NOMO-1 treated with DMSO at 0.1 percent for 48 hours (cell line): ENCODE measurements at regions not wholly inside any gene's neighbourhood (a gene's known extent, or its start where the extent isn't known, plus 50 kb on each side); places are given as distances from the start of the nearest gene placed in this dataset.

Experiments used
- DNase-seq: peaks from one replicate; lab custom pipeline; 2025; ENCODE audit not compliant: unreplicated experiment; lab: John Stamatoyannopoulos, UW

DNA sequence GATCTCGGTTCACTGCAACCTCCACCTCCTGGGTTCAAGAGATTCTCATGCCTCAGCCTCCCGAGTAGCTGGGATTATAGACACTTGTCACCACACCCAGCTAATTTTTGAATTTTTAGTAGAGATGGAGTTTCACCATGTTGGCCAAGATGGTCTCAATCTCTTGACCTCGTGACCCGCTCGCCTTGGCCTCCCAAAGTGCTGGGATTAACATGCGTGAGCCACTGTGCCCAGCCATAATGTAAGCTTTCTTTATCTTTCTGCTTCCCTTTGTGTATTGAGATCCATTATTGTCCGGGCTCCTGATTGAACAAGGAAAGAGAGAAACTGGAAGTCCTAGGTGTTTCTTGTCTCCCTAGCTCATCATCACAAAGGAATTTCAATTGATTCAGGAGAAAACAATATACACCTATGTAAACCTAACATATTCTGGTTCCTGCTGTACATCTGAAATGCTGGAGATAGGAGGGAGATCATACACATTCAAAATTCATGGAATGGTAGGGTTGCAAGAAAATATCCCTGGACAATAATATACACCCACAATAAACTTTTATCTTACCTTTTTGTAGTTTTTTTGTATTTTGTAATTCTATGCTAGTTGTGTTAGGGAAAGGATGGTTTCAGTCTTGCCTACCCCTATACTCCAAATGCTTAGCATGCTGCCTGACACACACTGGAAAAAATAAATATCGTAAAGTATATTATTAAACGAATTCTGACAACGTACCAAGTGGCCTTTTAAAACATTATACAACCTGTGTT lies 194.4 kb upstream of the HS3ST1 start:
- DNase-seq: no peak

DNA sequence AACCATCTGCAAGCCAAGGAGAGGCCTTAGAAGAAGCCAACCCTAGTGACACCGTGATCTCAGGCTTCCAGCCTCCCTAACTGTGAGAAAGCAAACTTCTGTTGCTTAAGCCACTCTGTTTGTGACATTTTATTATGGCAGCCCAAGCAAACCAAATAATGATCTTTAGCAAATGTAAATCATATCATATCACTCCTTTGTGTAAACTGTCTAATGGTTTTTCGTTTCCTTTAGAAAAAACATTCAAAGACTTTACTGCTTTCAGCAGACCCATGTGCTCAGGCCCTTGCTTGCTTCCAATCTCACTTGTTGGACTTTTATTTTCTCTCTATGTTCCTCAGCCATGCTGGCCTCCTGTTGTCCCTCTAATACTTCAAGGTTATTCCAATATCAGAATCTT lies 192.2 kb upstream of the HS3ST1 start:
- DNase-seq: no peak

DNA sequence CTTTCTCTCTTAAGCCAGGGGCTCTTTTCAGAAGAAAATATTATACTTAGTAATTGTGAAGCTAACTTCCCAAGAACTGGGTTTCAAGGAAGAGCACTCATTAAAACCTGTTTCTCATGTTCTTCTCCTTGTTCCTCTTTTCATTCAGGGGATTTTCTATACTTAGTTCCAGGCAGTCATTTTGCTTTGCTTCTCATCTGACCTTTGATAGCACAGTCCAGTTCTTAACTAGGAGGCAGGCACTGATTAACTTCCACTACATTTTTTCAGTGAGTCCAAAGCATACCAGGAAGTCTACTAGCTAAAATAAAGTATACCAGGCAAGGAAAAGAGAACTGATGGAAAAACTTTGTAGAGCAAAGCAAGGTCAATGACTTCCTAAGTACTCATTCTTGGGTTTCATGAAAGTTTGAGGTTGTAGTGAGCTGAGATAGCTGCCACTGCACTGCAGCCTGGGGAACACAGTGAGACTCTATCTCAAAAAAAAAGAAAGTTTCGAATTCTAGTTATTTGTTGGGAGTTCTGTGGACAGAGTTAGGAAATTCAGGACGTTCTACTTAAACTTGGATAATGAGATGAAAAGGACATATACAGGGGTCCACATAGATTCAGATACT lies 190.1 kb upstream of the HS3ST1 start:
- DNase-seq: no peak

DNA sequence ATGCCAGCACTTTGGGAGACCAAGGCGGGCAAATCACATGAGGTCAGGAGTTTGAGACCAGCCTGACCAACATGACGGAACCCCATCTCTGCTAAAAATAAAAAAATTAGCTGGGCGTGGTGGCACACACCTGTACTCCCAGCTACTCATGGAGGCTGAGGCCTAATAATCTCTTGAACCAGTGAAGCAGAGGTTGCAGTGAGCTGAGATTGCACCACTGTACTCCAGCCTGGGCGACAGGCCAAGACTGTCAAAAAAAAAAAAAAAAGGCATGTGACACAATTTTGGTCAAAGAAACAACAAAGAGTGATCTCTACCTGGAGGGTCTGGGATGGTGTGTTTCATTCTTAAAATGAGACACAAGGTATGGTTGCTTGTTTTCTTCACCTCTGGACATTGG lies 188.2 kb upstream of the HS3ST1 start:
- DNase-seq: no peak

DNA sequence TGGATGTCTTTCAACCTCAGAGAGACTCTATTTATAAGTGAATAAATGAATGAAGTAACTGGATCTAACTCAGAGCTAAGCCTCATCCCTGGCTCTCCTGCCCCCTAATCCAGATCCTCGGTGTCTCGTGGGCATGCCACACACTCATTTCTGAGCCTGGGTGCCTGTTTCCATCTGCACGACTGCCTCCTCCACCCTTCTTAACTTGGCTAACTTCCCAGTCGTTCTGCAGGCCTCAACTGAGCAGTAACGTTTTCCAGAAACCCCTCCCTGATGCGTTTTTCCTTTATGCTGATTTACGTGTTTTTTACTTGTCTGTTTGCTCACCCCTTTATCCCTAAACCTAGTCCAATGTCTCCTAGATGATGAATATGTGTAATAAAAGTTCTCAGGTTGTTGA lies 186.9 kb upstream of the HS3ST1 start:
- no peak for DNase-seq

DNA sequence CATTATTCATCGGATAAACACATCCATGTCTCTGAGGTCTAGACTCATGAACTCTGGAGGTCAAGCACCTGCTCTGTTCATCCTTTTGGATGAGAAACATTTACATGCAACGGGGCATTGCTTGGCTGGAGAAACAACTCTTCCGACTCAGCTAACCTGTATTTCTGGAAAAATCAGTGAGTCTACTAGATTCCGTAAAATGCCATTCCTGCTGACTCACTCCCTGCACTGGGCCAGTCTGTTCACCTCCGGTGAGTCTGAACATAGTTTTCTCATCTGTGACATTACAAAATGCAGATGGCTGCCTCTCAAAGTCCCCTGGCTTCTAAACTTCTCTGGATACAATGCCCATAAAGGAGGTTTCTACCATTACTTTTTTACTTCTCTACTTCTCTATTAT lies 185.7 kb upstream of the HS3ST1 start:
- no peak for DNase-seq

DNA sequence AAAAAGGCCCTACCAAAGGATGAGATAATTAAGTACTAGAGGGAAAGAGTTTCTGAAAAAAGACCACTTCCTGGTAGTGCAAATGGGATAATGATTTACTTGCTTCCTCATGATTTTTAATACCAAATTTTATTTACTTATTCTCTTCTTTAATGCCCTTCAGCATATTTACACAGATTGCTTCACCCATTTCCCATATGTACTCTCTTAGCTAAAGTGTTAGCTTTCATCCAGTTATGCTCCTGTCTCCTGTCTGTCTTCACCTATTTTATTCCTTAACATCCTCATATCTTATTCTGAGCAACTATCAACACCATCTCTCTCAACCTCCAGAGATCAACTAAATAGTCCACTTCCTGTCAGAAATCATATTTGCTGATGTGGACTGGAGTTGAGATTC lies 183.2 kb upstream of the HS3ST1 start:
- DNase-seq: no peak

DNA sequence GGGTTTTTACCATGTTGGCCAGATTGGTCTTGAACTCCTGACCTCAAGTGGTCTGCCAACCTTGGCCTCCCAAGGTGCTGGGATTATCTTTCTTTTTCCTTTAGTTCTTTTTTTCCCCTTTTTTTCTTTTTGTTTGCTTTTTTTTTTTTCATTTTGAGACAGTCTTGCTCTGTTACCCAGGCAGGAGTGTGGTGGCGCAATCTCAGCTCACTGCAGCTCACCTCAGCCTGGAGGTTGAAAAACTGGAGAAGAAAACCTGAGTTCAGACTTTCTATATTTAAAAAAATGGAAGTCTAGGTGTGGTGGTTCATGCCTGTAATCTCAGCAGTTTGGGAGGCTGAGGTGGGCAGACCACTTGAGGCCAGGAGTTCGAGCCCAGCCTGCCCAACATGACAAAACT lies 181.1 kb upstream of the HS3ST1 start:
- DNase-seq: no peak

DNA sequence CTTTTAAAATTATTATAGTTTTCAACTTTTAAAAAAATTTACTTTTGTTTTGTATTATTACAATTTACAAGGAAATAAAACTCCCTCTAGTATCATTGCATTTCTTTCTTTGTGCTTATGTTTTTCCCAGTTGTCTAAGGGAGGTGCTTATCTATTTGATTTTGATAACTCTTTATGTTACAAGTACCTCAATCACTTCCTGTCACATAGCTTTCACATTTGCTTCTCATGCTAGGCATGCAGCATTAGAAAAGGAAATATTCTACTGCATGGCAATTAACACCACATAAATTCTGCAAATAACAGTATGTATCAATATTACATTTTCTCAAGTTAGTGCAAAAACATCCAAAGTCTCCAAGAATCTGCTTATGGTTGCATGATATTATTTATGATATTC lies 180.3 kb upstream of the HS3ST1 start:
- DNase-seq: no peak

DNA sequence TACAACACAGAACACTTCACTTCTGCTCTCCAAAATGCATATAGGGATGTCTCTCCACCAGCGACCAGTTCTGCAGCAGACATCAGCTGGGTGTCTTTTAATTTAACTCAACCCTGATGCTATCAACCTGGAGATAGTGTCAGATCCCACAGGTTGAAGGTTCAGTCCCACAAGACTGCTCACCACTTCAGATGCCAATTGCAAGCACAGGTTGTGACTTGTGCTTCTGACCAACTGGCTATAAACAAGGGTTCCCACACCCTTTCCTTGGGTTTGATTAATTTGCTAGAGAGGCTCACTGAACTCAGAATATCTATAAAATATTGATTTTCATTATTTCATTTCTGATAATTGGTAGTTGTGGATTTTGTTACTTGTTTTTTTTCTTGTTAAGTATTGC lies 177.4 kb upstream of the HS3ST1 start:
- DNase-seq: no peak

DNA sequence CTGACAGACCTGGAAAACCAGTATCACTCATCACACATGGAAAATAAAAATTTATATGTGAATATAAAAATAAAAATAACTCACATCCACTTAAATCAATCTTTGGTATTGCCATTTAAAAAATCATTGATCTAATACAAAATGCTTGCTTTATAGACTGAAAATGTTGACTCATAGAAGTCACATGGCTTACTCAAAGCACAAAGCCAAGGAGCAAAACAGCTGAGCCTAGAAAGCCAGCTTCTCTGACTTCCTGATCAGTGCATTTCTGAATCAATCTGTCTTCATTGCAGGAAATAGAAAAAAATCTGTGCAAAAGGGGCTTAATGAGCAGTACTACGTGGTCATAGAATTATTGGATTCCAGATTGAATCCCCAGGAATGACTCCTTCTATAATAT lies 176.9 kb upstream of the HS3ST1 start:
- no peak for DNase-seq

DNA sequence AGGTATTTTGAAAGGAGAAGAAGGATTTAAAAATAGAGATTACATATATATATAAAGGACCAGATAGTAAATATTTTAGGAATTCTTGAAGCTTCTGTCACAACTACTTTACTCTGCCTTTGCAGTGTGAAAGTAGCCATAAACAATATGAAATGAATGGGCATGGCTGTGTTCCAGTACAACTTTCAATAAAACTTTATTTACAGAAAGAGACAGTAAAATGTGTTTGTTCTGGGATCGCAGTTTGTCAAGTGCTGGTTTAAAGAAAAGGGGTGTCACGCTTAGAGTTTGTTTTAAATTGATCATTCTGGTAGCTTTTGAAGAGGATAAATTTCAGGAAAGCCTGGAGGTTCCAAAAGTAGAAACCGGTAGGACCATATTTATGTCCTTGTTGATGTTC lies 176.1 kb upstream of the HS3ST1 start:
- no peak for DNase-seq

DNA sequence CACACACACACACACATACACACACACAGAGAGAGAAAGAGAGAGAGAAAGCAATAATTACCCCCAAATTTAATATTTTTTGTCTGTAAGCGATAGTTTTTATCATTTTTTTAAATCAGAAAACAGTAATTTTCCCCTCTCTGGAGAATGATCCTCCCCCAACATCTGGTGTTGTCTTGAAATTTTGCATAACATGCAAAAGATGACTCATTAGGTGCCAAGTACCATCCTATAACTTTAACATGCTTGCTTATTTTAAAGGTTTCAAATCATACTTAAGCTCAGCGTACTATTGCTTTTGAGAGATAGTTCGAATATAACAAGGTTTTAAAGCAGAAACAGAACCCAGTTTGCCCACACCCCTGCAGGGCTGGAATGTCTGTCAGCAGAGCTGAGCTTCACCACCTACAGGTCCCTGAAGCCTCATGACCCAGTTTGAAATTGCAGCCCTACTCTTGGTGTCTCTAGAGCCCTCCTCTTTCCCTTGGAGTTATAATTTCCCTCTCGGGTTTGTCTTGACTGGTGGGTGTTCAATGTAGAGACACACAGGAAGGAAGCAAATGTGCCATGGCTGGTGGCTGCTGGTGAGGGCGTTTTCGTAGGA lies 175.0 kb upstream of the HS3ST1 start:
- no peak for DNase-seq

DNA sequence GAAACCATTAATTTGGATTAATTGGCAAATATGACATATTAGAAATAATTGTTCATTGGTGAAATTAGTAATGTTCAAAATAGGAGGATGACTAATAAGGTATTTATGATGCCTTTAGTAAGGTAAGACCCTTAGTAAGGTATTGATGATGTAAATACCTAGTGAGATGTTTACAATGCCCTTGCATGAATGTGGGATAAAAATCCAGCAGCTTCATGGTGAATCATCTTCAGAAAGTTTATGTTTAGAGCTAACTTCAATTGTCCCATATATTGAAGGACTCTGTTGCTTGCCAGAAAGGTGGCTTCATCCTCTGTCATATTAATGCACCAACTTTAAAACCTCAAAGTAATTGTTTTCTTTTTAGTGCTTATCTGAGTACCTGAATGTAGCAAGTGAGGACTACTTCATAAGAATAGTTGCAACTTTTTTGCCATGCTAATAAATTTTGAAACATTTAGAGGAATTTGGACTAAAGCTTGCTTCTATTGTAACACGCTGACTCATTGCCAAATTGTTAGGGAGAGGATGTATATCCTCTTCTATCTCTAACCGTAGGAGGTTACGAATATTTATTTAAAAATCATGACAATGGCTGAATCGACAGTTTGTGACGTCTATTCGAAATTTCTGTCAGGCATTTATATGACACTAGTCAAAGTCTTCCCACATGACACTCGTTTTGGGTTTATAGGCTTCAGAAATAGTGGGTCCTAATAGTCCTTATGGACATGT lies 174.1 kb upstream of the HS3ST1 start:
- DNase-seq: no peak

DNA sequence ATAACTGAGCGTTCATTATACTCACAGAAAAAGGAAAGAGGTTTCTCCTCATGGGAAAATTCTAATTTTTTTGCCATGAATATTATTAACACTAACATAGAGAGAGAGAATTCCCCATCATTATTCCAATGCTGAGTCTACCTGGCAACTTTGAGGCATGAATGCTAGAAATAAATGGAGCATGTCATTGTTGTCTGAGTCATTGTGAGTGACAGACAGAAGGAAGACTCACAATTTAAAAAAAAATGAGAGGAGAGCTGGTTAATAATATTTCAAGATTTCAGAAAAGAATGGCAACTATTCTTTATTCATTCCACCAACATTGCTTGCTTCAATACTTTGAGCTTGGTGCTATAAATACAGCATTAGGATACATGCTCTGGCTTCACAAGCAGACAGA lies 170.4 kb upstream of the HS3ST1 start:
- no peak for DNase-seq

DNA sequence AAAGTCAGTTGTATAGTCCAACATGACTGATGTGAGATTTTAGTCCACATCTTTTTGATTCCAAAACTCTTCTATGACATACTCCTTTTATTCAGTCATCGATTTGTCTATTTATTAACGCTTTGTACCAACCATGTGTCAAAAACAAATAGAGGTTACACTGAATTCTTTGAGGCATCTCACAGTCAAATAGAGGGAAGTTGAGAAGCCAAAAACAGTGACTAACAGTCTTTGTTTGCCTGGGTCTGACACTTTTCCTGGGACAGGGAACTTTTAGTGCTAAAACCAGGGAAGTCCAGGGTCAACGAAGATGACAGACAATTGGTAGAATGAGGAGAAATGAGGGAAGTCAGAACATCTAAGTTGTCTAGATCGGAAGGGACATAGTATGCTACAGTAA lies 169.9 kb upstream of the HS3ST1 start:
- no peak for DNase-seq

DNA sequence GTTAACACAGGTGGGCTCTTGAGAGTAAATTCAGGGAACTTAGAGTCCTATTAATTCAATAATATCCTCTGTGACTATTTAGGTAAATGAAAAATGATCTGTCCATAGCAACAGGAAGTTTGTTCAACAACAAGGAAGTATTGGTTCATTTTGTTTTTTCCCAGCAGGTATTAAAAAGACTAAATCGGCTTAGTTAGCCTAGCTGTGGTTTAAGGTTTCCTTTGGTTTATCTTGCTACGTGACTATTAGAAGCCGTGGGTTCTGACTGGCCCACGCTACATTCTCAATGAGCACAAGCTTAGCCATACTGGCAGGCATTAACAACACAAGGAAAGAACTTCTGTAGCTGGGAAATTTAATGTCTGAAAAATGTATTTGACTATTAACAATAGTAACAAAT lies 168.8 kb upstream of the HS3ST1 start:
- DNase-seq: no peak

DNA sequence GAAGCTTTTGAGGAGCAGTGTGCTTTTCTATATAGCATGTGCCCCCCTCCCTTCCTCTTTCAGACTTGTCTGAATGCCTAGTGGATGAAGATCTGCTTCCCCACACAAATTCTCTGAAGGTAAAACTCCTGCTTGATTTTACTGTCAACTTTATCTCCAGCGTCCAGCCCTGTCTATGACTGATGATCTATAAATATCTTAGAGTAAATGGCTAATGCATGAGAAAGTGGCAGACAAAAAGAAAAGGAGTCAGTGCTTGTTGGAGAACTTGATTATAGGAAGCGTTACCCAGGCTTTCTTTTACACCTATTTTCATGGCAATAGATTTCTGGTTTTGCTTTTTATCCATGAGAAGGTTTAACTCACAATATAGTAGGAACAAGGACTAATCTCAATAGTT lies 168.3 kb upstream of the HS3ST1 start:
- DNase-seq: no peak

DNA sequence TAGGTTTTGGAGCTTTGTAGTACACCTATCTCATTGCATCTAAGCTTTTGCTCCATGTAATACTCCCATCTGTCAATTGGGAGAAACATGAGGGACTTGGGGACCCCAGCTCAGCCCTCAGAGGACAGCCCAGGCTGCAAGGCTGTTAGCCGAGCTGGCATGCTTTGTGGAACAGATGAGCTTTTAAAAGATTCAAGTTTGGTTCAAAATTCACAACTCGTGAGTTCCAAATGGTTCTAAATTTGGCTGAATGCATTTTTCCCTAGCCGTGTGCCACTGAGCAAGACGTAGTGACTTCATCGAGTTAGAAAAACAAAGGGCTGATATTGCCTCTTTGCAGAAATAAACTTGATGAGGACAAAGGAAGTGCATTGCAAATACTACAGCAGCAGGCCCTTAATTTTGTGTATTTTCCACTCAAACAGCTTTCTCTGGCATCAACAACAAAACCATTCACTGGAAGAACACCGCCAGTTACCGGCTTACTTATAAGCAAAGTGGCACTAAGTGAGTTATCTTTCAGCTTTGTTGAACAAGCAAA lies 165.0 kb upstream of the HS3ST1 start:
- no peak for DNase-seq

DNA sequence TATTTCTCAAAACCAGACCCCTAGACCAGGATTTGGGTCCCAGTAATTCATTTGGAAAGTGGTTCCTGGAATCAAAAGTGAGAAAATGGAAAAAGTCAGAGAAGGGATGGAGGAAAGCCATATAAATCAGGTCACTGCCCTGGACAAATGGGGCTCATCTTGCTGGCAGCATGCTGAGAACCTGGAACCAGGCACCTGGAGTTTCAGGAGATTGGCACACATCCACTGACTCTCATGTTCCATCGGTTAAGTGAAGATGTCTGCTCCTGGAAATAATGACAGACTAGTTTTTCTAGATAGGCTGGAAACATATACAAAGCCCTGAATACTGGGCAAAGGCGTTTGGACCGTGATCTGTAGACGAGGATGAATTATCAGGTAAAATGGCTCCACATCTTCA lies 163.6 kb upstream of the HS3ST1 start:
- no peak for DNase-seq

DNA sequence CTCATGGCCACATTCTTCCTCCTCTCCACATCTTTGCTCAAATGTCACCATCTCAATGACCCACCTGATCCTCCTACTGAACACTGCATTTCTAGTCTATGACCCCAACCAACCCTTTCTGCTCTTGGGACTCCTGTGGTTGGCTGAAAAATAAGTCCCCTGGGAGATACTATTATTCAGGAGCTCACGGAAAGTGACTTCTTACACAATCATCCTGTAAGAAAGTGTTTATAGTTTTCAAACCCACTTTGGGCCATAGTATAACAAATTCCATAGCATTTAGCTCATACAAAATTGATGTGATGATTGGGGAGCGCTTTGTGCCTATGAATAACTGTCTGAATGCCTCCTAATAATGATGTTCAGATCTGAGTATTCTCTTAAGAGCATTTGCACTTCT lies 161.4 kb upstream of the HS3ST1 start:
- DNase-seq: no peak

DNA sequence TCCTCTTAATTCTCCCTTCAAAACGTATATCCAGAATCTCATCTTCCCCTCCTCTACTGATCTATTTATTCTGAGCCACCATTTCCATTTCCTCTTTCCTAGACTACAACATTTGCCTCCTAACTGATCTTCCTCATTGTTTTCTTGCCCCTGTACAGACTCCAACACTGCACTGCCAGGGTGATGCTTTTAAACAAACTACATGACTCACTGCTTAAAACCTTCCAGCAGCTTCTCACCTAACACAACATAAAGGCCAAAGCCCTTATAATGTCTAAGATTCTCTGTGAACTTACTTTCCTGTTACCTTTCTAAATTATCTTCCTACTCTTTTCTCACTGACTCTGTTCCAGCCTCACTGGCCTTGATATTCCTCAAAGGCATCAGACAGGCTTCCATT lies 161.0 kb upstream of the HS3ST1 start:
- no peak for DNase-seq
